HL-60 (cell line): ENCODE measurements at regions not wholly inside any gene's neighbourhood (a gene's known extent, or its start where the extent isn't known, plus 50 kb on each side); places are given as distances from the start of the nearest gene placed in this dataset.

ENCODE experiments used
- CTCF ChIP-seq: IDR thresholded peaks from one replicate; pipeline ENCODE4 v1.5.1; 2011; ENCODE audit warnings: low read length, control low read depth, inconsistent platforms; ENCODE audit not compliant: insufficient read depth
- GABPA ChIP-seq: IDR thresholded peaks from 2 replicates; pipeline ENCODE4 v1.6.1; 2012; ENCODE audit warnings: low read depth
- POLR2AphosphoS5 ChIP-seq: IDR thresholded peaks from 2 replicates; pipeline ENCODE4 v1.6.1; 2012; ENCODE audit warnings: low read depth
- TF ChIP-seq, protein P1 (sequence below): IDR thresholded peaks from 2 replicates; pipeline ENCODE4 v1.6.1; 2012; ENCODE audit warnings: low read depth; ENCODE audit not compliant: insufficient replicate concordance

DNA sequence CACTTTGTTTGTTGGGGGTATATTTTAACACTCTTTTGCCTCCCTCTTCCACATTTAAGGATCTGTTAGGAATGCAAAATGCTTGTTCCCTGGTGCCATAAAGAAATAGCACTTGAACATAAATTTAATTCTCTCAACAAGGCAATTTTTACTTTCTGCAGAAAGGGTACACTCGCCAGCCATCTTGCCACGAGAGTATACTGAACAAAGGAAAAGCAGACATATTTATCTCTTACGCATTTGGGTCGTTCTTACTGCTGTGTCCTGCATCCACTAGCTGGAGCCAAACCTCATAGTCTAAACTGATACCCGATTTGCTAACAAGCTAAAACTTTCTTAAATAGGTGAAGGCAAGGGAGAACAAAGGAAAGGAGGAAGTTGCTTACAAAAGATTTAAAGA lies 129.5 kb downstream of the B3GNT2 start:
- no peak for TF ChIP-seq CTCF
- no peak for TF ChIP-seq POLR2AphosphoS5
- TF ChIP-seq GABPA, result no peak
- TF ChIP-seq, protein P1, sequence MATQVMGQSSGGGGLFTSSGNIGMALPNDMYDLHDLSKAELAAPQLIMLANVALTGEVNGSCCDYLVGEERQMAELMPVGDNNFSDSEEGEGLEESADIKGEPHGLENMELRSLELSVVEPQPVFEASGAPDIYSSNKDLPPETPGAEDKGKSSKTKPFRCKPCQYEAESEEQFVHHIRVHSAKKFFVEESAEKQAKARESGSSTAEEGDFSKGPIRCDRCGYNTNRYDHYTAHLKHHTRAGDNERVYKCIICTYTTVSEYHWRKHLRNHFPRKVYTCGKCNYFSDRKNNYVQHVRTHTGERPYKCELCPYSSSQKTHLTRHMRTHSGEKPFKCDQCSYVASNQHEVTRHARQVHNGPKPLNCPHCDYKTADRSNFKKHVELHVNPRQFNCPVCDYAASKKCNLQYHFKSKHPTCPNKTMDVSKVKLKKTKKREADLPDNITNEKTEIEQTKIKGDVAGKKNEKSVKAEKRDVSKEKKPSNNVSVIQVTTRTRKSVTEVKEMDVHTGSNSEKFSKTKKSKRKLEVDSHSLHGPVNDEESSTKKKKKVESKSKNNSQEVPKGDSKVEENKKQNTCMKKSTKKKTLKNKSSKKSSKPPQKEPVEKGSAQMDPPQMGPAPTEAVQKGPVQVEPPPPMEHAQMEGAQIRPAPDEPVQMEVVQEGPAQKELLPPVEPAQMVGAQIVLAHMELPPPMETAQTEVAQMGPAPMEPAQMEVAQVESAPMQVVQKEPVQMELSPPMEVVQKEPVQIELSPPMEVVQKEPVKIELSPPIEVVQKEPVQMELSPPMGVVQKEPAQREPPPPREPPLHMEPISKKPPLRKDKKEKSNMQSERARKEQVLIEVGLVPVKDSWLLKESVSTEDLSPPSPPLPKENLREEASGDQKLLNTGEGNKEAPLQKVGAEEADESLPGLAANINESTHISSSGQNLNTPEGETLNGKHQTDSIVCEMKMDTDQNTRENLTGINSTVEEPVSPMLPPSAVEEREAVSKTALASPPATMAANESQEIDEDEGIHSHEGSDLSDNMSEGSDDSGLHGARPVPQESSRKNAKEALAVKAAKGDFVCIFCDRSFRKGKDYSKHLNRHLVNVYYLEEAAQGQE, result no peak
